H1 (cell line): ENCODE measurements at regions not wholly inside any gene's neighbourhood (a gene's known extent, or its start where the extent isn't known, plus 50 kb on each side); places are given as distances from the start of the nearest gene placed in this dataset.

Experiments used
- CTCF ChIA-PET: fragments of 300-600 bp; sonication (Branson Sonifier 250); formaldehyde crosslinking; loops from one replicate; lab custom pipeline; 2021; ENCODE audit not compliant: partially characterized antibody; lab: Charles Lee
- POLR2A ChIA-PET: fragments of 300-600 bp; sonication (Branson Sonifier 250); formaldehyde crosslinking; loops from one replicate; lab custom pipeline; 2021; ENCODE audit warnings: inconsistent platforms; ENCODE audit not compliant: partially characterized antibody; lab: Charles Lee
- DNase-seq, 2 experiments: peaks; one replicate each; pipeline versions ENCODE4 v3.0.0 to v3.0.0-alpha.2; 2010 to 2022; ENCODE audit warnings: low spot score in 2 of 2, low read depth in 1 of 2, mixed read lengths in 1 of 2
- FAIRE-seq: peaks from 2 replicates; lab custom pipeline; 2011; peaks lifted over from hg19 to GRCh38; lab: Jason Lieb, UNC
- H2AFZ ChIP-seq: 2 replicates; pipeline ENCODE4 v1.8.1; 2012; ENCODE audit warnings: low read length, inconsistent platforms
- H2AK5ac ChIP-seq: 2 replicates; pipeline ENCODE4 v1.6.1; 2013; ENCODE audit warnings: low read depth, low read length
- H2BK120ac ChIP-seq: replicated peaks from 2 replicates; pipeline ENCODE3; 2013; ENCODE audit warnings: low read depth, low read length, inconsistent platforms
- H2BK12ac ChIP-seq: 2 replicates; pipeline ENCODE4 v1.6.1; 2013; ENCODE audit warnings: low read depth, low read length
- H2BK15ac ChIP-seq: 2 replicates; pipeline ENCODE4 v1.6.1; 2013; ENCODE audit warnings: low read length
- H2BK20ac ChIP-seq: 2 replicates; pipeline ENCODE4 v1.6.1; 2013; ENCODE audit warnings: low read length
- H2BK5ac ChIP-seq: 2 replicates; pipeline ENCODE4 v1.6.1; 2013; ENCODE audit warnings: low read depth, low read length
- H3K14ac ChIP-seq: 2 replicates; pipeline ENCODE4 v1.6.1; 2013; ENCODE audit warnings: inconsistent platforms; ENCODE audit not compliant: insufficient read length
- H3K18ac ChIP-seq: 2 replicates; pipeline ENCODE4 v1.6.1; 2013; ENCODE audit warnings: low read length; ENCODE audit errors: extremely low read depth
- H3K23ac ChIP-seq: 2 replicates; pipeline ENCODE4 v1.6.1; 2013; ENCODE audit warnings: inconsistent platforms; ENCODE audit not compliant: insufficient read length
- H3K23me2 ChIP-seq: 2 replicates; pipeline ENCODE4 v1.6.1; 2013; ENCODE audit warnings: low read depth, low read length
- H3K27ac ChIP-seq: 2 replicates; pipeline ENCODE4 v1.6.1; 2011; ENCODE audit warnings: low read depth, low read length, inconsistent platforms
- H3K27me3 ChIP-seq, 4 experiments: replicated peaks in 1 of 4; 1 replicate in 1 of 4; 2 replicates in 3 of 4; pipeline versions ENCODE4 v1.6.1 to v1.8.1; 2011 to 2013; ENCODE audit warnings: low read length in 3 of 4, mild to moderate bottlenecking in 3 of 4, inconsistent platforms in 2 of 4, mixed read lengths in 2 of 4, moderate library complexity in 1 of 4; ENCODE audit not compliant: control insufficient read depth in 3 of 4, insufficient read depth in 3 of 4; ENCODE audit errors: extremely low read depth in 1 of 4
- H3K36me3 ChIP-seq, 4 experiments: 2 replicates each; pipeline versions ENCODE4 v1.6.1 to v1.8.1; 2011 to 2013; ENCODE audit warnings: mild to moderate bottlenecking in 4 of 4, low read length in 3 of 4, moderate library complexity in 2 of 4, control low read depth in 1 of 4, inconsistent platforms in 1 of 4; ENCODE audit not compliant: insufficient read depth in 4 of 4, control insufficient read depth in 2 of 4
- H3K4ac ChIP-seq: replicated peaks from 2 replicates; pipeline ENCODE3; 2013; ENCODE audit warnings: low read length, low read depth, mixed read lengths, inconsistent platforms; ENCODE audit not compliant: insufficient read length
- H3K4me1 ChIP-seq, 4 experiments: replicated peaks in 1 of 4; 1 replicate in 1 of 4; 2 replicates in 3 of 4; pipeline versions ENCODE4 v1.6.1 to v1.8.1; 2011 to 2013; ENCODE audit warnings: low read length in 3 of 4, inconsistent platforms in 2 of 4, mixed read lengths in 1 of 4; ENCODE audit not compliant: insufficient read depth in 4 of 4, control insufficient read depth in 3 of 4
- H3K4me2 ChIP-seq, 2 experiments: 2 replicates each; pipeline versions ENCODE4 v1.6.1 to v1.8.1; 2011 to 2013; ENCODE audit warnings: low read depth in 2 of 2, low read length in 2 of 2, control low read depth in 1 of 2, inconsistent platforms in 1 of 2, mild to moderate bottlenecking in 1 of 2; ENCODE audit not compliant: insufficient read depth in 1 of 2
- H3K4me3 ChIP-seq, 4 experiments: fragments of 200-600, 300-600 bp in 1 of 4; sonication (generic), shearing (Covaris generic), sonication (Bioruptor Twin) in 1 of 4; 2 replicates each; pipeline versions ENCODE4 v1.5.1 to v1.8.1; 2011 to 2016; ENCODE audit warnings: low read length in 4 of 4, low read depth in 3 of 4, control low read depth in 2 of 4, inconsistent platforms in 2 of 4, mild to moderate bottlenecking in 2 of 4, mixed read lengths in 1 of 4, moderate library complexity in 1 of 4; ENCODE audit not compliant: insufficient read depth in 2 of 4; ENCODE audit errors: extremely low read depth in 1 of 4
- H3K56ac ChIP-seq: replicated peaks from 2 replicates; pipeline ENCODE3; 2013; ENCODE audit warnings: low read depth, mild to moderate bottlenecking, mixed read lengths, low read length, inconsistent platforms; ENCODE audit not compliant: insufficient read length
- H3K79me1 ChIP-seq: 2 replicates; pipeline ENCODE4 v1.6.1; 2013; ENCODE audit warnings: low read depth, low read length, control low read depth
- H3K79me2 ChIP-seq, 2 experiments: 2 replicates each; pipeline versions ENCODE4 v1.6.1 to v1.8.1; 2012 to 2013; ENCODE audit warnings: low read length in 2 of 2, mild to moderate bottlenecking in 2 of 2, inconsistent platforms in 1 of 2; ENCODE audit not compliant: insufficient read depth in 2 of 2, control insufficient read depth in 1 of 2
- H3K9ac ChIP-seq, 4 experiments: replicated peaks in 1 of 4; 1 replicate in 1 of 4; 2 replicates in 3 of 4; pipeline versions ENCODE4 v1.6.1 to v1.8.1; 2011 to 2013; ENCODE audit warnings: low read depth in 3 of 4, low read length in 3 of 4, control low read depth in 2 of 4, mild to moderate bottlenecking in 2 of 4, moderate library complexity in 2 of 4, inconsistent platforms in 1 of 4; ENCODE audit errors: extremely low read depth in 1 of 4
- H3K9me3 ChIP-seq, 2 experiments: 2 replicates each; pipeline versions ENCODE4 v1.6.1 to v1.8.1; 2012 to 2013; ENCODE audit warnings: mild to moderate bottlenecking in 2 of 2, moderate library complexity in 2 of 2, control low read depth in 1 of 2, inconsistent platforms in 1 of 2, low read depth in 1 of 2, low read length in 1 of 2, mixed read lengths in 1 of 2; ENCODE audit not compliant: insufficient read depth in 2 of 2
- H4K20me1 ChIP-seq, 2 experiments: replicated peaks in 1 of 2; 2 replicates each; pipeline versions ENCODE3 to v1.8.1; 2011 to 2013; ENCODE audit warnings: inconsistent platforms in 2 of 2, low read length in 2 of 2, mild to moderate bottlenecking in 1 of 2; ENCODE audit not compliant: insufficient read depth in 2 of 2, control insufficient read depth in 1 of 2
- H4K5ac ChIP-seq: 2 replicates; pipeline ENCODE4 v1.6.1; 2013; ENCODE audit warnings: low read length, low read depth, mixed read lengths, inconsistent platforms; ENCODE audit not compliant: insufficient read length
- H4K8ac ChIP-seq: 2 replicates; pipeline ENCODE4 v1.8.0; 2013; ENCODE audit warnings: mild to moderate bottlenecking, moderate library complexity, low read length, inconsistent platforms; ENCODE audit not compliant: insufficient read depth; ENCODE audit errors: extremely low read depth
- H4K91ac ChIP-seq: replicated peaks from 2 replicates; pipeline ENCODE3; 2013; ENCODE audit warnings: low read length, mixed read lengths, inconsistent platforms; ENCODE audit not compliant: insufficient read length
- CBX5 ChIP-seq: fragments of 300-800, 300-1000 bp; sonication (generic); IDR thresholded peaks from 2 replicates; pipeline ENCODE4 v1.7.1; 2016; ENCODE audit warnings: antibody characterized with exemption, low read length, low read depth
- CEBPB ChIP-seq: IDR thresholded peaks from 2 replicates; pipeline ENCODE4 v1.6.1; 2012; ENCODE audit warnings: low read depth, low read length
- HDAC2 ChIP-seq, 2 experiments: fragments of 300-600 bp in 1 of 2; sonication (generic) in 1 of 2; IDR thresholded peaks; 2 replicates each; pipeline ENCODE4 v1.6.1; 2011 to 2012; ENCODE audit warnings: low read depth in 2 of 2, low read length in 2 of 2, mild to moderate bottlenecking in 2 of 2, moderate library complexity in 2 of 2, borderline replicate concordance in 1 of 2, inconsistent platforms in 1 of 2
- JUN ChIP-seq: IDR thresholded peaks from 2 replicates; pipeline ENCODE4 v1.6.1; 2011; ENCODE audit warnings: low read depth, mild to moderate bottlenecking, improper control_type of control experiment, low read length
- KDM1A ChIP-seq: fragments of 200-600, 300-600 bp; sonication (generic); IDR thresholded peaks from 2 replicates; pipeline ENCODE4 v1.7.1; 2016; ENCODE audit warnings: mild to moderate bottlenecking, low read length, borderline replicate concordance
- WGBS, 2 experiments: shearing (Covaris generic) in 1 of 2; methylation state at CpG; one replicate each; pipeline versions ENCODE4 v1.1.6 to v1.1.7; 2013 to 2015; ENCODE audit warnings: low lambda C conversion rate in 2 of 2, mixed read lengths in 2 of 2, inconsistent platforms in 1 of 2, low coverage in 1 of 2, missing lambda C conversion rate in 1 of 2; ENCODE audit not compliant: insufficient replicate concordance in 2 of 2, insufficient coverage in 1 of 2, insufficient read length in 1 of 2; ENCODE audit errors: extremely low coverage in 1 of 2, missing lambda C conversion rate in 1 of 2; 5-methylcytosine and 5-hydroxymethylcytosine counted together

DNA sequence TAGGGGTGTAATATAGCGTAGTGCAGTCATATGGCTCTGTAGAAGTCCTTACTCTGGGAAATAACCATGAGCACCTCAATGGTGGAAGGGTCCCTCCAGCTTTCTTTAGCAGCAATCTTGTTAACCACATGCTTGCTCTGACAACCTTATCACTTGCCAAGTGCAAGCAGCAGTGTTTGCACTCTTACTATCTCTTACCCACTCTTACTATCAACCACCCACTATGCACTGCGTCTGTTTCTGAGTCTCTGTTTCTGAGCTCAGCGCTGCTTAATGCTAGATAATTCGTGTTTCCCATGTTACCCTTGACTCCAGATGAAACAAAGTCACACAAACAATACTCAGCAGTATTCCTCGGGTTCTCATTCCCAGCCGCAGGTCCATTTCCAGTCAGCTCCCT, 433.7 kb upstream of the PFKP start:
- no peak for FAIRE-seq
- Histone ChIP-seq H3K56ac (no peak overlapping the region), H3K79me2 (no peaks in the 10 kb centered on the region), H3K36me3 (no peaks in the 10 kb centered on the region), H3K27me3 (no peaks in the 10 kb centered on the region), H2BK15ac (peak overlapping the region; percentile 37; the same call in 1 of the 2 replicates)
- TF ChIP-seq KDM1A (no peak), JUN (no peak), HDAC2 (IDR thresholded peaks at IDR 0.05; ENCODE audit: borderline replicate concordance in 1 of 2, low read depth in 2 of 2, low read length in 2 of 2) (no peak), CEBPB (no peak), CBX5 (no peak)
- TF ChIP-seq, all 59 proteins: peak for 0
- no peaks in the 10 kb centered on the region for H3K23me2 ChIP-seq
- H3K27ac ChIP-seq: no peak overlapping the region
- H3K79me1 ChIP-seq: no peaks in the 10 kb centered on the region
- no peak overlapping the region for H2BK120ac ChIP-seq
- no peak overlapping the region for H2AK5ac ChIP-seq
- H3K4ac ChIP-seq: no peak overlapping the region
- H3K23ac ChIP-seq: no peak overlapping the region
- H2BK12ac ChIP-seq: no peak overlapping the region
- no peaks in the 10 kb centered on the region for H3K4me1 ChIP-seq
- H3K4me3 ChIP-seq: no peak overlapping the region
- no peak overlapping the region for H4K8ac ChIP-seq
- CTCF ChIA-PET: interaction anchor here (2.2 kb wide), 1 partner anchor 14 kb away, joined by 15 read pairs; no protein-coding TSS in a partner anchor
- H4K91ac ChIP-seq: no peak overlapping the region
- H3K4me2 ChIP-seq: no peak overlapping the region
- no peak overlapping the region for H3K18ac ChIP-seq
- no peaks in the 10 kb centered on the region for H4K20me1 ChIP-seq
- no peak overlapping the region; the same call in 1 of the 2 replicates for H2BK5ac ChIP-seq
- H3K9me3 ChIP-seq: no peaks in the 10 kb centered on the region
- H2BK20ac ChIP-seq: no peak overlapping the region
- no peak overlapping the region for H3K14ac ChIP-seq
- H4K5ac ChIP-seq: no peak overlapping the region
- peak overlapping the region; percentile 25; the same call in 1 of the 2 replicates for H2AFZ ChIP-seq
- 90% methylated on average over 6 of the region's 6 CpGs; no CpG with 5 or more reads in 1 of the 2 experiments for WGBS, 2 experiments
- no peak overlapping the region for H3K9ac ChIP-seq
- POLR2A ChIA-PET: no interaction called here
- DNase-seq: no peak
